Germinal center (tissue), 1 donor: ENCODE measurements at regions not wholly inside any gene's neighbourhood (a gene's known extent, or its start where the extent isn't known, plus 50 kb on each side); places are given as distances from the start of the nearest gene placed in this dataset.

ENCODE experiments used
- DNase-seq: peaks from one replicate; pipeline ENCODE4 v3.0.0; 2012; ENCODE audit warnings: mixed read lengths, low spot score

DNA sequence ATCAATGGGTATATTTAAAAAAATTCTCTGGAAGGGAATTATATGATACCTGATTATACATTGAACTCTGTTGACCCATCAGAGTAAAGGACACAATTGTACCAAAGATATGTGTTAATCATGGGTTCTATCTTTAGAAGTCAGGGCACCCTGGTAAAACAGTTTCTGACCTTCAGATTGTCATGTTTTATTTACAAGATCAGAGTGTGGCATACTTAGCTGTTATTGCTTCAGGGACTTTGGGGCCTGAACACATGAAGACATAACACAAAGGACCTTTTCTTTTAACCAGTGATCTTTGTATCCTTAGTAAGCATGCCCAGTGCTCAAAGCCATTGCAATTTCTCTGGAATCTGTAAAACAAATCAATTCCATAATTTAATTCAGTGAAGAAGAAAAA, 204.8 kb upstream of the RPS6KA3 start:
- DNase-seq, result no peak

DNA sequence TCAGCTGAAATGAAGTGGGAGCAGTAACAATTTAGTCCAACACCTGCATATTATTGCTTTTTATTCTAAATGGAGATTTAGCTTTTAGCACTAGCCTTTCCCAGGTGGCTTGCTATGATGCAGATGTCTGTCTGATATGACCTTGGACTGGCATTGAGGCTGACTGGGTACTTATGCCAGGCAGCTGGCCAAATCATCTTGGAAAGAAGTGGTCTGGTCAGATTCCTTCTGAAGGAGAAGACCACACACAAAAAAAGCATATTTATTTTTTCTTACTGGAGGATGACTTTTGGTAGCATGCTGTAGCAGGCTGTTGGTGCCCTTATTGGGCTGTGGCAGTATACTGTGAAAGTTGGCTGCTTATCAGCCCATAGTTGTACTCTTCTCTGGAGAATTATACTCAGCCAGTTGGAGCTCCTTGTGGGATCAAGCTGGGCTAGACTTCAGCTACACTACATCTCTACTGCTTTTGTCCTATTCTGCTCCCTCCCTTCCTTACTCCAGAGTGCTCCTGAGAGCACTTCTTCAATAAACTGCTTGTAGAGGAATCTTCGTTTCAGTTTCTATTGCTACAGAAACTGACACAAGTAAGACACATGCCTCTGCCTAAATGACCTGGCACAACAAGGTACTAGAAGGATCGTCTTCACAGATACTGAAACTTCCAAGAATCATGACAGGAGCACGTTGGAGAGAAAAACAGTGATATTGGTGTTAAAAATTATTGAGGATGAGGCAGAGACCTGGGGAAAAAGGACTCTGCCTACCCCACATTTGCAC, 196.8 kb upstream of the RPS6KA3 start:
- no peak for DNase-seq

DNA sequence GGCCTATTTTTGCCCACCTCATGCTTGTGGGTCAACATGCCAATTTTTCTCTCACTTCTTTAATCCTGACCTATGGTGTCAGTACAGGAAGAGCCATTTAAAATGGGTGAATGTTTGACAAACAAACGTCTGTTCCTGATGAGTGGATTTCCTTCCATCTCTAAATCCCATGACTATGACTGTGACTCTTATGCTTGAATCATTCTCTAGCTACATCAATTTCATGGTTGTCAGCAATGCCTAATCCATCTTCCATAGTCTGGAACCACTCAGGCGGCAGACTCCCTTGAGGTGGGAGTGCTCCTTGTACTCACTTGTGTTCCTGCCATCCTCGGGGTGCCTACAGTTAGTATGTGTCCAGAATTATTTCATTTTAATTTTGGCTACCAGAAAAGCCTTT, 194.9 kb upstream of the RPS6KA3 start:
- no peak for DNase-seq

DNA sequence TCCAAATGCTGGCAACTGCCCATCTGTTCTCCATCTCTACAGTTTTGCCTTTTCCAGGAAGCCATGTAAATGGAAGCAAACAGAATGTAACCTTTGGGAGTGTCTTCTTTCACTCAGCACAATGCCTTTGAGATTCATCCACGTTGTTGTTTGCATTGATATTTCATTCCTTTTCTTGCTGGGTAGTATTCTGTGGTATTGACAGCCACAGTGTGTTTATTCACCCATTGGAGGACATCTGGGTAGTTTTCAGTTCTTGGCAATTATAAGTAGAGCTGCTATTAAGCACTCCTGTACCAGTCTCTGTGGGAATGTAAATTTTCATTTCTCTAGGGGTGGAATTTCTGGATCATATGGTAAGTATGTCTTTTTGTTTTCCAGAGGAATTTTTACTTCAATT, 194.3 kb upstream of the RPS6KA3 start:
- no peak for DNase-seq

DNA sequence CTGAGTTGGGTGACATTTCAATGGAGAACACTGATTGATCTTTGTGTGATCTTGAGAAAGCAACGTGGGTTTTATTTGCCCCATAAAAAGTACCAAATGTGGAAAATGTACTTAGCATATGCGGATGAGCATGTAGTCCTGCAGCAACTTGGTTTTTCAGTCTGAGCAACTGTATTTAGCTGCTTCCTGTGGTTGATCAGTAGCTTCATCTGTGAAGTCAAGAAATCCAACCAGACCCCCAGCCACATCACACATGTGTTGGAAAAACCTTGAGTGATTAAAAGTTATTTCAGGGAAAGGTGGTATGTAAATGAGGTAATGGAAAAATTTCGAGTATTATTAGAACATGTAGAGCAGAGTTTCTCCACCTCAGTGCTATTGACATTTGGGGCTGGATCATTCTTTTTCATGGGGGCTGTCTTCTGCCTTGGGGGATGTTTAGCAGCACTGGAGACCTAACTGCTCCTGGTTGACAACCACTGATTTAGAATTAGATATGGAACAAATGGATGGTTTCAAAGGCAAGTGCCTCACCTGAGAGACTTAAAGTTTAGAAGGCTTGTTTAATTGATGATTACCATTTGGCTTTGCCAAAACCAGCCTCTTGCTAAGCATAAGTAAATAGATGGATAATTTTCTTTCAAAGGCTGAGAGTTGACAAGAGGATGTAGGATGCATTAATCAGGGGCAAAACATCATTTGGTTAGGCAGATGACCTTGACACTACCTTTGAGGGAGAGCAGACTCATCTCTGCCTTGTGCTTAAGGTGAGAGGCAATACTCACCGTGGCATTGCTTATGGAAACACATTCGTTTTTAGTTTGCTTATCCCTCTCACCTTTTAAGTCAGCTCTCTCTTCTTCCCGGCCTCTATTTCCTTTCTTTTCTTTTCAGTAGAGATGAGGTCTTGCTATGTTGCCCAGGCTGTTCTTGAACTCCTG, 193.0 kb upstream of the RPS6KA3 start:
- no peak for DNase-seq

DNA sequence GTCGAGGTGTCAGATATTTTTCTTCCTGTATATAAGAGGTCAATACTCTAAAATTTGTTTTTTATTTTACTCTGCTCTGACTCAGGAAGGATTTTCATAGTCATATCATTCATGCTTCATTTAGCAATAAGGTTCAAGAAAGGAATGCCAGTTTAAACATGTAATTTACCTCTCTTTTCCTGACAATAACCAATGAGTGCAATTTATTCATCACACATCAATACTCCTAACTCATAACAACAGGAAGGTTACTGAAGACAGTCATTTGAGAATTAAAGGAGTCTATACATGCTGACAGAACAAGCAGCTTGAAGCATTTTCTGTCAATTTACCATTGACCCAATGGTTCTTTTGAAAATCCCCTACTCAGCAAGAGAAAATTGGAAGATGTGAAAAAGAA, 190.3 kb upstream of the RPS6KA3 start:
- DNase-seq, result no peak

DNA sequence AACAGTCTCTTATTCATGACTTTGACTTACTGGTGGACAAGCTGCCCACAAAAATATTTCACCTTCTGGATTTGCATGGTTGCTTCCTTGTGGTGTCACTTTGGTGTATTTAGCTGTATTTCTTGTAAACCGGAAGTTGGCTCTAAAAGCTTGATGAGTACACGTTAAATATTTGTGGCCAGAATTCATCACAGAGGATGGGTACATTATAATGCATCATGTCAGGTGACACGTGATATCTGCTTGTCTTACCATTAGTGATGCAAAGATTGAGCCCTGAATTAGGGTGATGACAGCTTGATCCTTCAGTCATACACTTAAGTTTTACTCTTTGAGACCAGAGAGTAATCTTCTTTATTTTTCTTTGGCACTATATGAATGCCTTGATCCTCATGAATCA, 188.3 kb upstream of the RPS6KA3 start:
- no peak for DNase-seq

DNA sequence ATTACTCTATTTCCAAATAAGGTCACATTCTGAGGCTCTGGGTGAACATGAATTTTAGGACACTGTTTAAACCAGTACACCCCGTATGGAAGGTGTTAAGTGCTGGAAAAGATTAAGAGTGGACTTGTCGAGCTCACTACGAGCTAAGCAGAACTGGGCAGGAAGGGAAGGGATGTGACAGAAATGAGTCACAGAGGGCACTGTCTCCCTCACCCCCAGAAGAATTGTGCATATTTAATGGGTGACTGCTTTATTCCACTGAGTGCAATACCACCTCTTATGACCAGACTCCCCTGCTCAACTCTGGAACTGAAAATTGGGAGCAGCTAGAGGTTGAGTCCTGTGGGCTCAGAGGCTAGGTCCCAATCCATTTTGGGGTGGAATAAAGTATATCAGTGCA, 187.4 kb upstream of the RPS6KA3 start:
- DNase-seq, result no peak

DNA sequence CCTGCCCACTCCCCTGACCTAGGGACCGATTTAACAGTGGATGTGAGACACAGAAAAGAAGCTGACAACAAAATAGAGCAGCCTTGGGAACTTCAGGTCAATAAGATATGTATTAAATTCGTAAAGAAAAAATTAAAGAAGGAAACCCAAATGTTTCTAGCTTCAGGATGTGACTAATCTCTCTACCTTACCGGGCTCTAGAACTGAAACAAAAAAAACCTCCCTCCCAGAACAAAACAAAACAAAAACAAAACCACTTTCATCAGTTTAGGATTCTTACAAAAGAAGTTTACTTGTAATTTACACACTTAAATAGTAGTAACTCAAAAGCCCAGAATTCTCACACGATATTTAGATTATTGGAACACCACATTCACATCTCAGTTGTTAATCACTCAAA, 185.8 kb upstream of the RPS6KA3 start:
- no peak for DNase-seq

DNA sequence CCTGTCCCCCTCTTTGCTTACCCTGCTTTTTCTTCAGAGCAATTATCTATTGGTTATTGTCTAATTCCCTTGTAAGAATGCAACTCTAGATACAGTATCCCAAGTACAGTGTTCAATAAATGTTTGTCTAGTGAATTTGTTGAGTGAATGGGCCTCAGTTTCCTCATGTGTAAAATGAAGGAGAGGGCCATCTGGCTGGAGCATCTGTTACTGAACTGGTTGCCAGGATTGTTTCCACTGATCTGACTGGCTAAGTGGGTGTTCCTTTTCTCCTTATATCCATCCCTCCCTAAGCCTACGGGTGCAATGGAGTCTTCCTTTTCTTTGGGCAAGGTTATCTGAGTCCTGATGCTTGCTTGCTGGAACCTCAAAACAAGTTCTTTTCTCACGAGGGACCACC, 185.2 kb upstream of the RPS6KA3 start:
- no peak for DNase-seq

DNA sequence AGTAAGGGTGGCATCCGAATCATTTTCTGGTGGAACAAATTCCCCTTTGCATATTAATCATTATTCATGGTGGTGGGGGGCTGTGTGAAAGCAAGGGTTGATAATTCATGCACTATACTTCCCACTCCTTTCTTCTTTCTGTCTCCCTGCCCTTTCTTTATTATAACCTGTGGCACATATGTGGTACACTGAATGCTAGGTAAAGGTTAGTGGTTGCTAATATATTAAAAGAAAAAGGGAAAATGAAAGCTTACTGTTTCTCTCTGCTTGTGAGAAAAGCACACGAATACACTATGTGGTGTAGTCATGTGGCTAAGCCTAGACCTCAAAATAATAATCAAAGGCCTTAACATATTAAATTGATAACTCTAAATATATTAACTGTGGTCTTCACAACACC, 178.4 kb upstream of the RPS6KA3 start:
- DNase-seq, result no peak

DNA sequence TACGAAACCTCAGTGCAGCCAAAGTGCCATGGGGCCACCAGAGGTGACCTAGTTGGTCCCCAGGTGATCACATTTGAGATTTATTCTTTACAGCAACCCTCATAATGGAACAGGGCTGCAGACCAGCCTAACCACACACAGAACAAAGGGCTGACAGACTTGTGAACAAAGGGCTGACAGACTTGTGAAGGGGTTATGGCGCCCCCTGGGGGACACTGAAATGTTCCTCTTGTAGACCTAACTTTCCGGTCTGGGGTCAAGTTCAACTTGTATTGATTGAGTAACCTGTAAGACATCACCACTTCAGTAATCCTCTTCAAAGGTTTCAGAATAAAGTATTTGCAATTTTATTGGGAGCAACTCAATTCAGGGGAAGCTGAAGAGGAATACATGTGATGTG, 175.9 kb upstream of the RPS6KA3 start:
- DNase-seq, result peak; percentile 18

DNA sequence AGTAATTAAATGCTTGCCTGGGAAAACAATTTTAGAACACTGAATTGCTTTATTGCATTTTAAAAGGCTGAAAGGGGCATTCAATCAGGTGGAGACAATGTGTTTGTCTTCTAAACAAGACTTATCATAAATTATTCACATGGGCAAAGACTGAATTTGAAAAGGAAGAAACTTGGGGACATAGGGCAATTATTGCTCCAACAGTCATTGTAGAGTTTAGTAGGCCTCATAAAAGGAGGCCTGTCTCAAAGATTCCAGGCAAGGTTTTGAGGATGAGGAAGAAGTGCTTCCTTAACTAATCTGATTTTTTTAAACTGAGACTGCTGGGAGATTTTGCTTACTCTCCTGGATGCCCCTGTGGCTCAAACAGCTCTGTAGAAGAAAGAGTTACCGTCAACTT, 174.4 kb upstream of the RPS6KA3 start:
- no peak for DNase-seq

DNA sequence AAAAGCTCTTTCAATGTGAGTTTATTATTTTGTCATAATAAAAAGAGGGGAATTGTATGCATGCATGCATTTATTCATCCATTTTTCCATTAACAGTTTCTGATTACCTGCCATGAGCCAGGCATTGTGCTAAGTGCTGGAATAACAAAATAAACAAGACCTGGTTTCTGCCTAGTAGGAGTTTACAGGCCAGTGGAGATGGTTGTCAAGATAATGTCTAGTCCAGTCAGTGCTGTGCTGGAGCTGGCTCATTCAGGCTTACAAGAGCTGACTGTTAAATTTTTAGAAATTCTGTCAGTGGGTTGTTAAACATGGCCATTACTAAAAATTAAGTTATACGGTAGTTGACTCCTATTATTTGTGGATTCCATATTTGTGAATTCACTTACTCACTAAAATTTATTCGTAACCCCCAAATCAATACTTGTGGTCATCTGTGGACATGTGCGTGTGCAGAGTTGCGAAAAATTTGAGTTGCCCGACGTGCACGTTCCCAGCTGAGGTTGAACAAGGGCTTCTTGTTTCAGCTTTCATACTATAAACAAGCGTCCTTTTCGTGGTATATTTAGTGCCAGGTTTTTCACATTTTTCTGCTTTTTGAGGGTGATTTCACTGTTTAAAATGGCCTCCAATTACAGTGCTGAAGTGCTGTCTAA, 172.3 kb upstream of the RPS6KA3 start:
- no peak for DNase-seq

DNA sequence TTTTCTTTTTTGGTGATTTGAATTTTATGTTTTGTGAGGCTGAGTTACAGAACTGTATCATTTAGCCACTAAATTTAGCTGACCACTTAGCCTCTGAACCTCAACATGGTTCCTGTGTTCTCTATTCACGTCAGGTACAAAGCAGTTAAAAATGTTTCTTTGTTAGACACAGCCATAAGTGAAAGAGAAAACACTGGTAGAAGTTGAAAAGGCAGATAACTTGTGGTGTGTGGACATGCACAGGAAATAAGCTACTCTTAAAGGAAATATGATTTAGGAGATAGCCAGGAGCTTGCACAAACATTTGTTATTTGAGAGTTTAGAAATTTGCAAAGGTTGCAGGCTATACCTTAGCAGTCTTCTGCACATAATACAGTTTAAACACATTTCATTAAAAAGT, 171.0 kb upstream of the RPS6KA3 start:
- DNase-seq, result no peak

DNA sequence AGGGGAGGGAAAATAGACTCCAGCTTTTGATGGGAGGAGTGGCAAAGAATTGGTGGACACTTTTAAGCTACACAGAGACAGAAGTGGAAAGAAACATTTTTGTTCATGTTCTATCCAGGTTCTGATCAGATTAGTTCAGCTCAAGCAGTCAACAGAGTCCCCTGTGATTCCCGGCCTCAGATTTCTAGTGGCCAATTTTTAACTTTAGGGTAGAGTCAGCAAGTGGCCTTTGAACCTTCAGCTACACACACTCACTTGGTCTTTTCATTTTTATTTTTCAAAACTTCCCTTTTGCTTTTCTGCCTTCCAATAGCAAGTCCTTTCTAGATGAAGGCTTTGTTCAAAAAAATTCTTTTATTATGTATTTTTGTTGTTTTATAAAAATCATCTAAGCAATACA, 169.2 kb upstream of the RPS6KA3 start:
- no peak for DNase-seq

DNA sequence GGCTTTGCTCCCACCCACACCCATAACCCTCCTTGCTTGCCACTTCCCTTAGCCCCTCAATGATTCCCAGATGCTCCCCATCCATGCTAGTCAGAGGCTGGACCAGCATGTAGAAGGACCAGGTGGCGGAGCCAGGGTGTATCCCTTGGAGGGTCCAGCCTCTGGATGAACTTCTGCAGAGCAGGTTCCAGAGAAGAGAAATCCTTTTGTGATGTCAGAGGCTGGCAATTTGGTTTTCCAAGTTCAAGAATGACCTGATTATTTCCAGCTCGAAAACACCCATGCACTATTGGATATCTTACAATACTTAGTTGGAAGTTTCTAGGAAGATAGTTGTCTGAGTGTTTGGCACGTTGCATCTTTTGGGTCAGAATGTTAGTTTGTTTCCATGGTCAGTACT, 168.3 kb upstream of the RPS6KA3 start:
- DNase-seq, result no peak

DNA sequence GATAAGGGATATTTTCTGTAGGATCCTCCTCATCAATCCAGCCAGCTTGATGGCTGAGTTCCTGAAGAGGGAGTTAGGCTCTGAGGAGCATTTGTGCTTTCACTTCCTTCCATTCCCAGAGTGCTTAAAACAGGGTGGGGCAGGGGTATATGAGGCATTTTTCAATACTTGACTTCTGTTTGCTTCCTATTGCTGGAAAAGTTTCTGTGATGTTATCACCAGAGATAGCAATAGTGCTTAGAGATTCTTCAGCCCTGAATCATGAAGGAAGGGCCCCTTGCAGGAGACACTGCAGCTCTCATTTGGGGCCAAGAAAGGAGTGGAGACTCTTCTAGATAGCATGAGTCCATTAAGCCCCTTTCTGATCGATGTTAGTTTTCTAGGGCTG, 166.7 kb upstream of the RPS6KA3 start:
- no peak for DNase-seq

DNA sequence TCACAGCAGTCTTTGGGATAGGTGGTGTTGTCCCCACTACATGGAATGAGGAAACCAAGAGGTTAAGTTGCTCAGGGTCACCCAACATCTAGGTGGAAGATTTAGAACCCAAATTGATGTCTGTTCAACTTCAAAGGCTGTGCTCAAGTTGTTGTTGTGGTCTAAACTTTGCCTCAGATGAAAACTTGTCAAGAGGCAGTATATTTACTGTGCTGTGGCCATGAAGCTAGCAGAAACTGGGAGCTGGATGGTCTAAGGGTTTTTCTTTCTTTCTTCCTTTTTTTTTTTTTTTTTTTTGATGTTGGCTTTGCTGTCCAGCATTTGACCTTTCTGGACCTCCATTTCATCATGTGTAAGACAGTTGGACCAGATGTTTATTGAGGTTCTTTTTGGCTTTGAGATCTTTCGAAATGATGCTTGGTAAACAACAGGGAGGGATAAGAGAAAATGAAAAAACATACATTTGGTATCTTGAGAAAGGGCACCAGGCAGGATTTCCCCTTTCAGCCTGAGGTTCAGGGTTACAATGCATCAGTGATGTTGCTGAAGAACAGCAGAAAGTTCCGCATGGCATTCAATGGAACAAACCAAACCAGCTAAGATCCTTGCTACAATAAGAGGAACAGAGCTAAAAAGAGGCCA, 166.2 kb upstream of the RPS6KA3 start:
- DNase-seq, result no peak

DNA sequence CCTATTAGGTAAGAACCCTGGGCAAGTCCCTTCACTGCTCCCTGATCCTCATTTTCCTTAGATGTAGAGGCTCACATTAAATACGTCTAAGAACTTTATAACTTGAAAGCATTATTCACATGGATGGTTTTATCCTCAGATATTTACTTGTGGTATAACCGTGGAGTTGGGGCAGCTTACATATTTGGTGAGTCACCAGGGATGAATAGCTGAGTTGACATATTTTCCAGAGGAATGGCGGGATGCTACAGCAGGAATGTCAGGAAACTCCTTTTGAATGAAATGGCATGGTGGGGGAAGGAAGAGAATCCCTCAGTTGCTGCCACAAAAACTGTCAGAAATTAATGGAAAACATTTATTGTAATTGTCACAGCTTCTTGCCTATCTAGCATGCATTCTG, 165.3 kb upstream of the RPS6KA3 start:
- no peak for DNase-seq

DNA sequence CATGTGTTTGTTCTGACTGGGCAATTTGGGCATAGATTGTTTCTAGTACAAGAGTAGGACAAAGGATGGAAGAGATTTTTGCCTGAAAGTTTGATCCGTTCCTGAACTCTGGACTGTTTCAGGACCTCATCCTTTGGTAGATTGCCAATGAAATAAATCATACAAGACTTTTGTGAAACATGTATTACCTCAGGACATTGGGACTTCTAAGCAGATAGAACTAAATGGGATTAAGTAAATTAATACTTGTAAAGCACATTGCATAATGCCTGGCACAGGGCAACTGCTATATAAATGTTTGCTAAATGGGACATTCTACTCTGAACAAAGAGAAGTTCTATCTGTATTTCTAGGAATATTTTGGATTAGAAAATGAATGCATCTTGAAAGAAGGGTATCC, 164.8 kb upstream of the RPS6KA3 start:
- no peak for DNase-seq

DNA sequence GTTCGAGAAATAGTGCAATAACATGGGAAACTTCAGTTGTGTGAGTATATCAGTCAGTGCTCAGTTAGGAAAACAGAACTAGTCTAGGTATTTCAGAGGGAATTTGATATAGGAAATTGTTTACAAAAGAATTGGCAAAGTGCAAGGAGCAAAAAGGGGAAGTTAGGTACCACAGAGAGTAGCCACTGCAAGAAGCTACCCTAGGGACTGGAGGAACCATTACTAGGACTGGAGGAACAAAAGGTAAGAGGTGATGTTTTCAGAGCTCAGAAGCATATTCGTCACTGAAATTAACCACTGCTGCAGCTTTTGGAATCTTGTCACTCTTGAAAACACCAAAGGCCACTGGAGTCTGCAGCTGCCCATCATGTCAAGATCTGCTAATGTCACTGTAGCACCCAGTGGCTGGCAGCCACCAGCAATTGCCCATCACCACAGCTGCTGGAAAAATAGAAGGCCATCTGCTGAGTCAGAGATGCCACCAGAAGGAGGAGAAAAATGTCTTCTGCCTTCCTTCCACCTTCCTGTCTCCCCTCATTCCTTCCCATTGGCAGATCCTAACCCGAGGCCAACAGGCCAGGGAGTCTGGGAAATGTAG, 160.6 kb upstream of the RPS6KA3 start:
- no peak for DNase-seq
